ENCODE measurements at regions not wholly inside any gene's neighbourhood (a gene's known extent, or its start where the extent isn't known, plus 50 kb on each side); places are given as distances from the start of the nearest gene placed in this dataset.

DNA sequence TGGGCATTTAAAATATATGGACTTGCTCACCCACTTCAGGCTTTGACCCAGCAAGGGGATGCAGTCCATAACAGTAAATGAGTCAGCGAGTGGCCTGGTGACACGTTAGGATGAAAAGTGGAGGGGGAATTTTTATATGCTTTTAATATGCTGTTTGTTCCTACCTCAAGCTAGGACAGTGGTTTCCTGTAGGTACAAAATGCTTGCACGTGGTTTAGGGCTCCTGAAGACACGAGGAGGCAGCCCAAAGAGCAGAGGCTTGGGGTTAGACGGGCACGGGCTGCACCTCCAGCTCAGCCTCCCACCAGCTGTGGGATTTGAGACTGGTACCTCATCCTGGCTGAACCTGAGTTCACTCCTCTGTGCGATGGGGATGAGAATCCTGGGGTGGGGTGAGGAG is 306.2 kb upstream of the CXCR4 start:
- intact Hi-C loops (cut with micrococcal nuclease) = loop anchor here (10.0 kb wide), 2 partner anchors 311 to 1411 kb away; no protein-coding TSS in a partner anchor
- TF ChIP-seq, protein P1, sequence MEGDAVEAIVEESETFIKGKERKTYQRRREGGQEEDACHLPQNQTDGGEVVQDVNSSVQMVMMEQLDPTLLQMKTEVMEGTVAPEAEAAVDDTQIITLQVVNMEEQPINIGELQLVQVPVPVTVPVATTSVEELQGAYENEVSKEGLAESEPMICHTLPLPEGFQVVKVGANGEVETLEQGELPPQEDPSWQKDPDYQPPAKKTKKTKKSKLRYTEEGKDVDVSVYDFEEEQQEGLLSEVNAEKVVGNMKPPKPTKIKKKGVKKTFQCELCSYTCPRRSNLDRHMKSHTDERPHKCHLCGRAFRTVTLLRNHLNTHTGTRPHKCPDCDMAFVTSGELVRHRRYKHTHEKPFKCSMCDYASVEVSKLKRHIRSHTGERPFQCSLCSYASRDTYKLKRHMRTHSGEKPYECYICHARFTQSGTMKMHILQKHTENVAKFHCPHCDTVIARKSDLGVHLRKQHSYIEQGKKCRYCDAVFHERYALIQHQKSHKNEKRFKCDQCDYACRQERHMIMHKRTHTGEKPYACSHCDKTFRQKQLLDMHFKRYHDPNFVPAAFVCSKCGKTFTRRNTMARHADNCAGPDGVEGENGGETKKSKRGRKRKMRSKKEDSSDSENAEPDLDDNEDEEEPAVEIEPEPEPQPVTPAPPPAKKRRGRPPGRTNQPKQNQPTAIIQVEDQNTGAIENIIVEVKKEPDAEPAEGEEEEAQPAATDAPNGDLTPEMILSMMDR (IDR thresholded peaks at IDR 0.05) = no peak
- Mint-ChIP-seq H3K4me1 (ENCODE audit: low read depth) (peaks cover 20% of the 10 kb centered on the region), H3K4me3 (peak overlapping the region; percentile 72), H3K27me3 (peaks cover 25% of the 10 kb centered on the region), H3K27ac (no peak overlapping the region), H3K9me3 (no peaks in the 10 kb centered on the region), H3K36me3 (ENCODE audit: low read depth) (no peaks in the 10 kb centered on the region)
- ATAC-seq (peak; percentile 34), DNase-seq (peak; percentile 33)
- CTCF ChIA-PET = interaction anchor here (0.7 to 2.3 kb wide), 17 partner anchors 10 to 510 kb away, joined by 3 to 14 read pairs (median 4); no protein-coding TSS in a partner anchor
- POLR2A ChIA-PET = no interaction called here

DNA sequence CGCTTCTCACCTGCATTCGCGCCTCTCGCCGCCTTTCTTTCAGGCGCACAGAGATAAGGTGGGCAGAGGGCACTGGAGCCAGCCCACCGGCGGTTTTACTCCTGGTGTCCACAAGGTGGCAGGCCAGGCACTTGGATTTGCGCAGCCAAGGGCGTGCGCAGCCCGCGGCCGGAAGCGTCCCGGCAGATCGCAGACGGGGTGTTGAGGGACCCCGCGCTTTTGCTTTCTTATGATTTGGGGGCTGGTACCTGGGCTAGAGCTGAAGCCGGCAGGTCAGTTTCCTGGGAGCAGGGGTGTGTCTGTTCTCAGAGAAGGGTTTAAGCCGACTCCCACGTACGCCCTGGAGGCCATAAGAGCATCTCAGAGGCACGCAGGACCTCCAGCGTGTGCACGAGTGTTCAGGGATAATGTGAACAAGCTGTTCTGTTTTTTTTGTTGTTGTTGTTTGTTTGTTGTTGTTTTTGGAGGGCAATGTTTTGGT is 305.6 kb upstream of the CXCR4 start:
- Mint-ChIP-seq H3K9me3 (no peaks in the 10 kb centered on the region), H3K4me1 (ENCODE audit: low read depth) (peaks cover 20% of the 10 kb centered on the region), H3K4me3 (peak overlapping the region; percentile 72), H3K27ac (peak overlapping the region; percentile 18), H3K36me3 (ENCODE audit: low read depth) (no peaks in the 10 kb centered on the region), H3K27me3 (peaks cover 30% of the 10 kb centered on the region)
- peak; percentile 92 for DNase-seq
- peak; percentile 98 for ATAC-seq
- ChIA-PET POLR2A (no interaction called here), CTCF (interaction anchor here (0.7 to 2.3 kb wide), 25 partner anchors 9 to 528 kb away, joined by 3 to 14 read pairs (median 4); no protein-coding TSS in a partner anchor)
- intact Hi-C loops (cut with micrococcal nuclease) = loop anchor here (10.0 kb wide), 2 partner anchors 311 to 1411 kb away; no protein-coding TSS in a partner anchor
- TF ChIP-seq, protein P1 (IDR thresholded peaks at IDR 0.05) = peak; percentile 93

DNA sequence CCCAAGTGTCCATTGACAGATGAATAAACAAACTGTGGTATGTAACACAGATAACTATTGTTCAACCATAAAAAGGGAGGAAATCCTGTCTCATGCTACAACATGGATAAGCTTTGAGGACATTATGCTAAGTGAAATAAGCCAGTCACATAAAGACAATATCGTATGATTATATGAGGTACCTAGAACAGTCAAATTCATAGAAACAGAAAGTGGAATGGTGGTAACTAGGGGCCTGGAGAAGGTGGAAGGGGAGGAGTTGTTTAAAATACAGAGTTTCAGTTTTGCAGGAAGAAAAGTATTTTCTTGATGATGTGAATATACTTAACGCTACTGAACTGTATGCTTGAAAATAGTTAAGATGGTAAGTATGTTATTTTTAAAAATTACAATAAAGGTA is 304.6 kb upstream of the CXCR4 start:
- CTCF ChIA-PET = interaction anchor here (0.8 to 2.3 kb wide), 6 partner anchors 12 to 190 kb away, joined by 3 to 14 read pairs (median 4); no protein-coding TSS in a partner anchor
- TF ChIP-seq, protein P1 (IDR thresholded peaks at IDR 0.05) = no peak
- Mint-ChIP-seq H3K36me3 (ENCODE audit: low read depth) (no peaks in the 10 kb centered on the region), H3K4me3 (peak overlapping the region; percentile 5), H3K4me1 (ENCODE audit: low read depth) (peaks cover 20% of the 10 kb centered on the region), H3K27me3 (peaks cover 33% of the 10 kb centered on the region), H3K9me3 (no peaks in the 10 kb centered on the region), H3K27ac (no peak overlapping the region)
- intact Hi-C loops (cut with micrococcal nuclease) = loop anchor here (10.0 kb wide), 2 partner anchors 312 to 1412 kb away; no protein-coding TSS in a partner anchor
- DNase-seq (no peak), ATAC-seq (peak; percentile 25)
- POLR2A ChIA-PET = no interaction called here

DNA sequence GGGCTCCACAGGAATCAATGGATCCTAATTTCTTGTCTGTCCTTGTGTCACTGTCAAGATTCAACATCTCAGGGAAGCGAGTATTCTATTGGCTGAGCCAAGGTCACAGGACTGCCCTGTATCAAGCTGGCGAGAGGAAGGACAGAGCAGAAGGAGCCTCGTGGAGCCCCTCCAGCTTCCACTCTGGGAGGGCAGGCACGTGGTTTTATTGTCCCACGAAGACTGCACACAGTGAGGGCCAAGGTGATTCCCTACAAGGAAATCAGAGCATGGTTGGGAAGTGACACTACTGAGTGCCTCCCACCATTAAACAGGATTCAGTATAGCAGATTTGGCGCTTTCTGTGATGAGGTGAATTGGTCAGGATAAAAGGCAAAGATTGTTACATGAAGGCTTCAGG is 302.4 kb upstream of the CXCR4 start:
- ATAC-seq = no peak
- CTCF ChIA-PET = no interaction called here

DNA sequence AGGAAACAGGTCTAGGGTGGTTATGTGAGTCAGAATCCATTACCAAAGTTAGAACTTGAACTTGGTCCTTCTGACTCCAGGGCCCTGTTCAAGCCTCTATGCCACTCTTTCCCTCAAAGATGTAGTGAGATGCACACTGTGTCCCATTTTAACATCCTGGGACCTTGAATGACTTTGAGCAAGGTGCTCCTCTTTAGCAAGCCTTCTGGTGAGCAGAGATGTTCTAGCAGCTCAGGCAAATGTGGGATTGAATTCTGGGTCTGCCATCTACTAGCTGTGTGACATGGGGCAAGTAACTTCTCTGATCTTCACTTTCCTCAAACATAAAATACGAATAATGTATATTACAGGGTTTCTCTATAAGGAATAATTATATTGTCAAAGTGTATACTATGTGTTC is 294.0 kb upstream of the CXCR4 start:
- no peaks in the 10 kb centered on the region for H3K36me3 Mint-ChIP-seq (ENCODE audit: low read depth)
- no peak overlapping the region for H3K27ac Mint-ChIP-seq
- TF ChIP-seq, protein P1 (IDR thresholded peaks at IDR 0.05) = no peak
- no peak for ATAC-seq
- intact Hi-C loops (cut with micrococcal nuclease) = no loop called here
- no peaks in the 10 kb centered on the region for H3K4me1 Mint-ChIP-seq (ENCODE audit: low read depth)
- POLR2A ChIA-PET = no interaction called here
- peaks cover 6% of the 10 kb centered on the region for H3K27me3 Mint-ChIP-seq
- H3K4me3 Mint-ChIP-seq = no peak overlapping the region
- CTCF ChIA-PET = no interaction called here
- no peaks in the 10 kb centered on the region for H3K9me3 Mint-ChIP-seq
- no peak for DNase-seq

More for the DNA sequence above, 302.4 kb upstream of the CXCR4 start:
- Mint-ChIP-seq H3K4me3 (no peak overlapping the region), H3K4me1 (ENCODE audit: low read depth) (peaks cover 20% of the 10 kb centered on the region), H3K9me3 (no peaks in the 10 kb centered on the region), H3K36me3 (ENCODE audit: low read depth) (no peaks in the 10 kb centered on the region), H3K27ac (no peak overlapping the region), H3K27me3 (peaks cover 33% of the 10 kb centered on the region)
- intact Hi-C loops (cut with micrococcal nuclease) = loop anchor here (10.0 kb wide), 2 partner anchors 314 to 1414 kb away; no protein-coding TSS in a partner anchor
- no peak for DNase-seq
- TF ChIP-seq, protein P1 (IDR thresholded peaks at IDR 0.05) = no peak
- POLR2A ChIA-PET = interaction anchor here (0.6 kb wide), 1 partner anchor 216 kb away, joined by 3 read pairs; no protein-coding TSS in a partner anchor

All from activated CD8-positive, alpha-beta T cell treated with anti-CD3 and anti-CD28 coated beads for 36 hours (primary cell).